Thoracic aorta (tissue), 2 donors: ENCODE measurements at regions not wholly inside any gene's neighbourhood (a gene's known extent, or its start where the extent isn't known, plus 50 kb on each side); places are given as distances from the start of the nearest gene placed in this dataset.

Experiments
- ATAC-seq: fragments of 150-250 bp; one replicate; pipeline ENCODE4 v1.8.0; 2017; ENCODE audit warnings: low read depth; ENCODE audit not compliant: insufficient number of reproducible peaks, low FRiP score
- DNase-seq: peaks from one replicate; pipeline ENCODE4 v3.0.0-alpha.2; 2020; ENCODE audit warnings: low spot score
- H3K27ac ChIP-seq, 2 donors: fragments of 200-600 bp; sonication (generic); 1 replicate in 1 of 2; 2 replicates in 1 of 2; pipeline ENCODE4 v1.5.1; 2016; ENCODE audit warnings: mild to moderate bottlenecking in 2 of 2, moderate library complexity in 2 of 2
- H3K27me3 ChIP-seq: fragments of 200-600 bp; sonication (generic); replicated peaks from 2 replicates; pipeline ENCODE4 v1.6.0; 2016; ENCODE audit warnings: mild to moderate bottlenecking; ENCODE audit not compliant: insufficient read depth
- H3K36me3 ChIP-seq: fragments of 200-600 bp; sonication (generic); one replicate; pipeline ENCODE4 v1.5.1; 2016
- H3K4me1 ChIP-seq, 2 donors: fragments of 200-600 bp; sonication (generic); 1 replicate in 1 of 2; 2 replicates in 1 of 2; pipeline versions ENCODE4 v1.5.1 to v1.6.0; 2016; ENCODE audit warnings: low read depth in 2 of 2, mild to moderate bottlenecking in 1 of 2; ENCODE audit not compliant: control insufficient read depth in 1 of 2
- H3K4me3 ChIP-seq: fragments of 200-600 bp; sonication (generic); 2 replicates; pipeline ENCODE4 v1.5.1; 2016; ENCODE audit warnings: mild to moderate bottlenecking
- H3K9me3 ChIP-seq: fragments of 200-600 bp; sonication (generic); 2 replicates; pipeline ENCODE4 v1.5.1; 2016
- CTCF ChIP-seq: fragments of 200-600 bp; sonication (generic); IDR thresholded peaks from one replicate; pipeline ENCODE4 v1.5.1; 2019; ENCODE audit warnings: antibody characterized with exemption

GRCh38 chr2:100767224-100767653 is 52.7 kb upstream of the NPAS2 start:
- TF ChIP-seq CTCF = no peak
- Histone ChIP-seq H3K4me3 (no peak overlapping the region), H3K27ac (no peak overlapping the region), H3K9me3 (no peaks in the 10 kb centered on the region), H3K27me3 (no peaks in the 10 kb centered on the region), H3K36me3 (no peaks in the 10 kb centered on the region), H3K4me1 (peaks cover 9 to 24% of the 10 kb centered on the region in 2 donors)
- no peak for DNase-seq
- no peak for ATAC-seq

GRCh38 chr2:100767810-100768806 is 51.8 kb upstream of the NPAS2 start:
- ATAC-seq = no peak
- Histone ChIP-seq H3K27me3 (no peaks in the 10 kb centered on the region), H3K27ac (peak overlapping the region in 1 of 2 donors; percentile 27), H3K36me3 (no peaks in the 10 kb centered on the region), H3K4me1 (peaks cover 9 to 24% of the 10 kb centered on the region in 2 donors), H3K4me3 (no peak overlapping the region), H3K9me3 (no peaks in the 10 kb centered on the region)
- no peak for DNase-seq
- TF ChIP-seq CTCF = no peak
